Neural crest cell (in vitro differentiated cells): ENCODE measurements at regions not wholly inside any gene's neighbourhood (a gene's known extent, or its start where the extent isn't known, plus 50 kb on each side); places are given as distances from the start of the nearest gene placed in this dataset.

Experiments
- DNase-seq: peaks from one replicate; pipeline ENCODE4 v3.0.0; 2021; ENCODE audit warnings: low read depth, mixed read lengths, low spot score
- H3K27ac Mint-ChIP-seq: one replicate; pipeline ENCODE4 v1.8.0; 2021; ENCODE audit warnings: mild to moderate bottlenecking, mixed read lengths; ENCODE audit not compliant: unreplicated experiment
- H3K27me3 Mint-ChIP-seq: 2 replicates; pipeline ENCODE4 v1.8.0; 2021; ENCODE audit warnings: low read depth, mild to moderate bottlenecking, mixed read lengths
- H3K36me3 Mint-ChIP-seq: 2 replicates; pipeline ENCODE4 v1.8.0; 2021; ENCODE audit warnings: low read depth, mild to moderate bottlenecking, mixed read lengths
- H3K4me1 Mint-ChIP-seq: 2 replicates; pipeline ENCODE4 v1.8.0; 2021; ENCODE audit warnings: mixed read lengths
- H3K4me3 Mint-ChIP-seq: one replicate; pipeline ENCODE4 v1.8.0; 2021; ENCODE audit warnings: mild to moderate bottlenecking, mixed read lengths
- H3K9me3 Mint-ChIP-seq: 2 replicates; pipeline ENCODE4 v1.8.0; 2021; ENCODE audit warnings: mixed read lengths
- TF ChIP-seq, protein P1 (sequence below): fragments of 200-600 bp; sonication (generic); conservative IDR thresholded peaks from 2 replicates; pipeline ENCODE4 v1.5.0; 2021; ENCODE audit warnings: antibody characterized with exemption, mild to moderate bottlenecking

GRCh38 chr3:115286529-115287197 lies 139.6 kb upstream of the ZBTB20 start:
- Mint-ChIP-seq H3K27me3 (no peaks in the 10 kb centered on the region), H3K9me3 (no peaks in the 10 kb centered on the region), H3K27ac (no peak overlapping the region), H3K4me1 (no peaks in the 10 kb centered on the region), H3K4me3 (no peak overlapping the region), H3K36me3 (no peaks in the 10 kb centered on the region)
- TF ChIP-seq, protein P1, sequence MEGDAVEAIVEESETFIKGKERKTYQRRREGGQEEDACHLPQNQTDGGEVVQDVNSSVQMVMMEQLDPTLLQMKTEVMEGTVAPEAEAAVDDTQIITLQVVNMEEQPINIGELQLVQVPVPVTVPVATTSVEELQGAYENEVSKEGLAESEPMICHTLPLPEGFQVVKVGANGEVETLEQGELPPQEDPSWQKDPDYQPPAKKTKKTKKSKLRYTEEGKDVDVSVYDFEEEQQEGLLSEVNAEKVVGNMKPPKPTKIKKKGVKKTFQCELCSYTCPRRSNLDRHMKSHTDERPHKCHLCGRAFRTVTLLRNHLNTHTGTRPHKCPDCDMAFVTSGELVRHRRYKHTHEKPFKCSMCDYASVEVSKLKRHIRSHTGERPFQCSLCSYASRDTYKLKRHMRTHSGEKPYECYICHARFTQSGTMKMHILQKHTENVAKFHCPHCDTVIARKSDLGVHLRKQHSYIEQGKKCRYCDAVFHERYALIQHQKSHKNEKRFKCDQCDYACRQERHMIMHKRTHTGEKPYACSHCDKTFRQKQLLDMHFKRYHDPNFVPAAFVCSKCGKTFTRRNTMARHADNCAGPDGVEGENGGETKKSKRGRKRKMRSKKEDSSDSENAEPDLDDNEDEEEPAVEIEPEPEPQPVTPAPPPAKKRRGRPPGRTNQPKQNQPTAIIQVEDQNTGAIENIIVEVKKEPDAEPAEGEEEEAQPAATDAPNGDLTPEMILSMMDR = no peak
- no peak for DNase-seq

DNA sequence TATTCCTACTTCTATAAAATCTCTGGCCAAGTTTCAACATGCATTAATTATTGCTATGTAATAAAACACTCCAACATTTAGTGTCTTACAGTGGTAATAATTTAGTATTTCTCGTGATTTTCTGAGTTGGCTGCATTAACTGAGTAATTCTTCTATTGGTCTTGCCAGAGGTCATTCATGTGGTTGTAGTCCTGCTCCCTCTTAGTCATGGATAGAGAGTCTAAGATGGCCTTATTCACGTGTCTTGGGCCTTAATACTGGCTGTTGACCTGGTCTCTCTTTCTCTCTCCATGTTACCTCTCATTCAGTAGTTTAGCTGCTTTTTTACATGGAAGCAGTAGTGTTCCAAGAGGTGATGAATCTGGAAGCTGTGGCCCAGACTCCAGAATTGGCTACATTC lies 140.1 kb upstream of the ZBTB20 start:
- no peaks in the 10 kb centered on the region for H3K9me3 Mint-ChIP-seq
- DNase-seq = no peak
- H3K4me3 Mint-ChIP-seq = no peak overlapping the region
- TF ChIP-seq, protein P1 = no peak
- H3K27ac Mint-ChIP-seq = no peak overlapping the region
- no peaks in the 10 kb centered on the region for H3K36me3 Mint-ChIP-seq
- H3K4me1 Mint-ChIP-seq = no peaks in the 10 kb centered on the region
- no peaks in the 10 kb centered on the region for H3K27me3 Mint-ChIP-seq

GRCh38 chr3:115292131-115292530 lies 145.0 kb upstream of the ZBTB20 start:
- H3K9me3 Mint-ChIP-seq = peaks cover 2% of the 10 kb centered on the region
- no peaks in the 10 kb centered on the region for H3K27me3 Mint-ChIP-seq
- no peak overlapping the region for H3K4me3 Mint-ChIP-seq
- H3K27ac Mint-ChIP-seq = no peak overlapping the region
- no peaks in the 10 kb centered on the region for H3K4me1 Mint-ChIP-seq
- TF ChIP-seq, protein P1 = no peak
- no peaks in the 10 kb centered on the region for H3K36me3 Mint-ChIP-seq
- DNase-seq = no peak

- no peaks in the 10 kb centered on the region for H3K36me3 Mint-ChIP-seq
- TF ChIP-seq, protein P1 = no peak
- no peak for DNase-seq
- H3K27me3 Mint-ChIP-seq = no peaks in the 10 kb centered on the region
- peaks cover 2% of the 10 kb centered on the region for H3K9me3 Mint-ChIP-seq
- no peak overlapping the region for H3K27ac Mint-ChIP-seq
- H3K4me1 Mint-ChIP-seq = no peaks in the 10 kb centered on the region
- no peak overlapping the region for H3K4me3 Mint-ChIP-seq
Observed at GRCh38 chr3:115292677-115293165, 145.6 kb upstream of the ZBTB20 start.

GRCh38 chr3:115293321-115293720 lies 146.2 kb upstream of the ZBTB20 start:
- H3K36me3 Mint-ChIP-seq = no peaks in the 10 kb centered on the region
- no peaks in the 10 kb centered on the region for H3K4me1 Mint-ChIP-seq
- no peak overlapping the region for H3K4me3 Mint-ChIP-seq
- TF ChIP-seq, protein P1 = no peak
- DNase-seq = no peak
- H3K27me3 Mint-ChIP-seq = no peaks in the 10 kb centered on the region
- H3K27ac Mint-ChIP-seq = no peak overlapping the region
- peaks cover 2% of the 10 kb centered on the region for H3K9me3 Mint-ChIP-seq
